Lower lobe of right lung (tissue), 2 donors: ENCODE measurements at regions not wholly inside any gene's neighbourhood (a gene's known extent, or its start where the extent isn't known, plus 50 kb on each side); places are given as distances from the start of the nearest gene placed in this dataset.

Experiments
- ATAC-seq, 2 donors: fragments of 200-7000 bp; cut with Tn5 transposase; one replicate each; pipeline ENCODE4 v1.9.1; 2020 to 2022; ENCODE audit warnings: mild to moderate bottlenecking in 2 of 2, moderate library complexity in 2 of 2
- DNase-seq: peaks from one replicate; pipeline ENCODE4 v3.0.0-alpha.2; 2020
- H3K27ac ChIP-seq: fragments of 200-600 bp; one replicate; pipeline ENCODE4 v1.8.0; 2022
- H3K27me3 ChIP-seq: fragments of 200-600 bp; one replicate; pipeline ENCODE4 v1.8.0; 2022; ENCODE audit warnings: low read depth
- H3K36me3 ChIP-seq: fragments of 200-600 bp; one replicate; pipeline ENCODE4 v1.8.0; 2022; ENCODE audit warnings: mild to moderate bottlenecking
- H3K4me1 ChIP-seq: fragments of 200-600 bp; one replicate; pipeline ENCODE4 v1.8.0; 2022
- H3K4me3 ChIP-seq: fragments of 200-600 bp; one replicate; pipeline ENCODE4 v1.8.0; 2022; ENCODE audit warnings: mild to moderate bottlenecking
- H3K9me3 ChIP-seq: fragments of 200-600 bp; one replicate; pipeline ENCODE4 v1.8.0; 2022
- CTCF ChIP-seq: fragments of 200-600 bp; IDR thresholded peaks from one replicate; pipeline ENCODE4 v1.8.0; 2022; ENCODE audit warnings: antibody characterized with exemption, mild to moderate bottlenecking
- intact Hi-C: fragments of 100-400 bp; cut with DNase I; formaldehyde crosslinking; loops from one replicate; pipeline ENCODE4 v1.11.0; 2022
- donor health status: DM: no; HTN: yes; CAD: no; lungs with severe emphysema.

GRCh38 chr11:95426823-95427462, 195.9 kb upstream of the SESN3 start:
- Histone ChIP-seq H3K9me3 (no peaks in the 10 kb centered on the region), H3K27me3 (no peaks in the 10 kb centered on the region), H3K4me3 (no peak overlapping the region), H3K27ac (no peak overlapping the region), H3K4me1 (no peaks in the 10 kb centered on the region), H3K36me3 (no peaks in the 10 kb centered on the region)
- DNase-seq = no peak
- no peak for ATAC-seq
- no peak for TF ChIP-seq CTCF
- intact Hi-C loops = no loop called here

- no peak for DNase-seq
- ATAC-seq = no peak
- H3K27ac ChIP-seq = no peak overlapping the region
- H3K9me3 ChIP-seq = no peaks in the 10 kb centered on the region
- intact Hi-C loops = no loop called here
- H3K4me1 ChIP-seq = no peaks in the 10 kb centered on the region
- no peaks in the 10 kb centered on the region for H3K36me3 ChIP-seq
- no peak overlapping the region for H3K4me3 ChIP-seq
- no peak for TF ChIP-seq CTCF
- H3K27me3 ChIP-seq = no peaks in the 10 kb centered on the region
Observed at GRCh38 chr11:95419915-95420314, 188.9 kb upstream of the SESN3 start.

- Histone ChIP-seq H3K27me3 (no peaks in the 10 kb centered on the region), H3K4me3 (no peak overlapping the region), H3K36me3 (no peaks in the 10 kb centered on the region), H3K27ac (no peak overlapping the region), H3K4me1 (no peaks in the 10 kb centered on the region), H3K9me3 (no peaks in the 10 kb centered on the region)
- no peak for ATAC-seq
- TF ChIP-seq CTCF = no peak
- intact Hi-C loops = no loop called here
- no peak for DNase-seq
Observed at GRCh38 chr11:95418916-95419315, 187.9 kb upstream of the SESN3 start.

- Histone ChIP-seq H3K36me3 (no peaks in the 10 kb centered on the region), H3K4me1 (no peaks in the 10 kb centered on the region), H3K27ac (no peak overlapping the region), H3K9me3 (no peaks in the 10 kb centered on the region), H3K27me3 (no peaks in the 10 kb centered on the region), H3K4me3 (no peak overlapping the region)
- DNase-seq (no peak), ATAC-seq (no peak)
- TF ChIP-seq CTCF = no peak
- intact Hi-C loops = no loop called here
Observed at GRCh38 chr11:95417832-95418231, 186.8 kb upstream of the SESN3 start.

GRCh38 chr11:95415837-95416304, 184.9 kb upstream of the SESN3 start:
- Histone ChIP-seq H3K36me3 (no peaks in the 10 kb centered on the region), H3K27ac (no peak overlapping the region), H3K4me3 (no peak overlapping the region), H3K9me3 (no peaks in the 10 kb centered on the region), H3K4me1 (no peaks in the 10 kb centered on the region), H3K27me3 (no peaks in the 10 kb centered on the region)
- ATAC-seq (peak; percentile 30 to 37), DNase-seq (no peak)
- no peak for TF ChIP-seq CTCF
- intact Hi-C loops = no loop called here

- intact Hi-C loops = no loop called here
- Histone ChIP-seq H3K4me3 (no peak overlapping the region), H3K27ac (no peak overlapping the region), H3K36me3 (no peaks in the 10 kb centered on the region), H3K4me1 (no peaks in the 10 kb centered on the region), H3K9me3 (no peaks in the 10 kb centered on the region), H3K27me3 (no peaks in the 10 kb centered on the region)
- no peak for DNase-seq
- ATAC-seq = no peak
- no peak for TF ChIP-seq CTCF
Observed at GRCh38 chr11:95414217-95414616, 183.2 kb upstream of the SESN3 start.
